Astrocyte of the spinal cord (primary cell): ENCODE measurements at regions not wholly inside any gene's neighbourhood (a gene's known extent, or its start where the extent isn't known, plus 50 kb on each side); places are given as distances from the start of the nearest gene placed in this dataset.

Experiments used
- DNase-seq: peaks from one replicate; pipeline ENCODE4 v3.0.0; 2011; ENCODE audit warnings: low read depth, low spot score
- H3K4me3 ChIP-seq: 2 replicates; pipeline ENCODE4 v1.5.1; 2011; ENCODE audit warnings: low read depth, mild to moderate bottlenecking, low read length, moderate library complexity
- in situ Hi-C: cut with HindIII; loops from 2 replicates; pipeline ENCODE4 v1.10.0; 2017; ENCODE audit warnings: low sequenced_read_pairs
- TF ChIP-seq, protein P1 (sequence below): IDR thresholded peaks from 2 replicates; pipeline ENCODE4 v1.5.1; 2012; ENCODE audit warnings: low read depth, mild to moderate bottlenecking, low read length, inconsistent platforms

GRCh38 chr9:119775410-119775809 lies 406.2 kb upstream of the BRINP1 start:
- H3K4me3 ChIP-seq: no peak overlapping the region
- TF ChIP-seq, protein P1, sequence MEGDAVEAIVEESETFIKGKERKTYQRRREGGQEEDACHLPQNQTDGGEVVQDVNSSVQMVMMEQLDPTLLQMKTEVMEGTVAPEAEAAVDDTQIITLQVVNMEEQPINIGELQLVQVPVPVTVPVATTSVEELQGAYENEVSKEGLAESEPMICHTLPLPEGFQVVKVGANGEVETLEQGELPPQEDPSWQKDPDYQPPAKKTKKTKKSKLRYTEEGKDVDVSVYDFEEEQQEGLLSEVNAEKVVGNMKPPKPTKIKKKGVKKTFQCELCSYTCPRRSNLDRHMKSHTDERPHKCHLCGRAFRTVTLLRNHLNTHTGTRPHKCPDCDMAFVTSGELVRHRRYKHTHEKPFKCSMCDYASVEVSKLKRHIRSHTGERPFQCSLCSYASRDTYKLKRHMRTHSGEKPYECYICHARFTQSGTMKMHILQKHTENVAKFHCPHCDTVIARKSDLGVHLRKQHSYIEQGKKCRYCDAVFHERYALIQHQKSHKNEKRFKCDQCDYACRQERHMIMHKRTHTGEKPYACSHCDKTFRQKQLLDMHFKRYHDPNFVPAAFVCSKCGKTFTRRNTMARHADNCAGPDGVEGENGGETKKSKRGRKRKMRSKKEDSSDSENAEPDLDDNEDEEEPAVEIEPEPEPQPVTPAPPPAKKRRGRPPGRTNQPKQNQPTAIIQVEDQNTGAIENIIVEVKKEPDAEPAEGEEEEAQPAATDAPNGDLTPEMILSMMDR: no peak
- in situ Hi-C loops: no loop called here
- no peak for DNase-seq

- DNase-seq: no peak
- in situ Hi-C loops: no loop called here
- H3K4me3 ChIP-seq: no peak overlapping the region
- TF ChIP-seq, protein P1: no peak
Observed at GRCh38 chr9:119773823-119774222, 404.6 kb upstream of the BRINP1 start.

DNA sequence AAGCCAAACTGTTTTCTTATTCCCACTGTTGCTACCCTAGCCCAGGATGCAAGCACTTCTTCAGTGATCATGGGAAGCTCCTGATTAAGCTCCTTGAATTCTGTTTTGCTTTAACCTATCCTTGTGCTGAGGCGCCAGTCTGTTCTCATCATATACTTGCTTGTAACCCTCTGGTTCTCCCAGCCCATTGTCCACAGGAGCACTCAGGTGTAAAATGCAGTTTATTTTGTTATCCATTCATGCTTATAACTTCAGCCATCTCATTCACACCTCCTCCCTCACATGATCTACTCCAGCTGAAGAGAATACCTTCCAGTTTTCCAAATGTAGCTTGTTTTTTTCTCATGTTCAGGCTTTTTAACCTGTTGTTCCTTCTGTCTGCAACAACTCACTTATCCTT lies 402.1 kb upstream of the BRINP1 start:
- DNase-seq: no peak
- in situ Hi-C loops: no loop called here
- TF ChIP-seq, protein P1: no peak
- no peak overlapping the region for H3K4me3 ChIP-seq

DNA sequence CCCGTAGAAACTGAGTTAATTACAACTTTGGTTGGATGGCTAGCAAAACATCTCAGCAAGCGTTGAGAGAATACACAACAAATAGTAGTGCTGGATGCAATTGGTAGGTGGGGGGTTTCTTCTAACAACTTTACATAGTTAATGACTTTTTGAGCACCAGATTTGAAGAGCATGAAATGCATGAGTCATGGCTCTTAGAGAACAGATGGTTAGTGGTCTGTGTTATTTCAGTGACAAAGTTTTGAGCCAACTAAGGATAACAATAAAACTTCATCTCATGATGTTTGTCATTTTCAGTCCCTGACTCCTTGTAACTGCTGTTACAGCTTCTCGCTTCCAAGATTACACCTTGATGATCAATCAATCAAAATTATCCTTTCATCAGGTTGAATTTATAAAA lies 399.0 kb upstream of the BRINP1 start:
- no peak for DNase-seq
- in situ Hi-C loops: no loop called here
- no peak overlapping the region for H3K4me3 ChIP-seq
- TF ChIP-seq, protein P1: no peak

DNA sequence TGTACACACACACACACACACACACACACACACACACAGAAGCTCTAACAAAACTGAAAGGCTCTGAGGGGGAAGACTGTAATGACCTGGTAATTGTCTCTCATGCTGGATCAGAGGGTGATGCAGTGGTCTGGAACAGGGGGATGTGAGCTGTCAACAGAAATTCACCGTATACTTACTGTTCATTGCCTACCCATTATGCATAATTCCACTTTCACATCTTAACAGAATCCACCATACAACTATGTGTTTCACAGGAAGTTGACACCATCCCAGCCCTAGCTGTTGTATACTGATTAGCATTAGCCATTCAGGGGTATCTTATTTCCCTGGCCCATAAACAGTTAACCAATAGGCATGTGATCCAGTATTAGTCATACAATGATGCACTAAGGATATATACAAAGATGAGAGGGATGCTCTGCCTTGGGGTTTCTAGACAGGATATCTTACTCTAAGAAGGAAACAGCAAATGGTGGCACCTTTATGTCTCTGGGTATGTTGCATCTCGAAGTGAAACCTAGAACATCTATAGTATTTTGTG lies 396.5 kb upstream of the BRINP1 start:
- DNase-seq: no peak
- TF ChIP-seq, protein P1: no peak
- in situ Hi-C loops: no loop called here
- no peak overlapping the region for H3K4me3 ChIP-seq

DNA sequence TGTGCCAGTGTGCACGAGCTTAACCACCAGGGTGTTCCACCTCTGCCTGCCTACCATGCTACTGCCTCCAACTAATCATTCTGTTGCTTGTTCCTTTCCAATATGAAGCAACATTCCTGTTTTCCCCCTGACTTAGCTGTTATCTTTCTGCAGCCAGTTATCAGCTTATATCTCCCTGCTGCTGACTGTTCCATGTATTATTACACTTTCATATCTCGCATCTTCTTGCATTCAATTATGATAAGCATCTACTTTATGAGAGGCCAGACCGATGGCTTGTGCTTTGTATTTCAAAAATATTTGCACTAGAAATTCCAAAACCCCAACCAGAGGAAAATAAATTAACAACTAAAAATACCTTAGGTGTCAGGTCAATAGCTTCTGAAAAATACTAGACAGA lies 394.0 kb upstream of the BRINP1 start:
- TF ChIP-seq, protein P1: no peak
- DNase-seq: no peak
- H3K4me3 ChIP-seq: no peak overlapping the region
- in situ Hi-C loops: no loop called here

- TF ChIP-seq, protein P1: no peak
- no peak for DNase-seq
- in situ Hi-C loops: no loop called here
- H3K4me3 ChIP-seq: no peak overlapping the region
Observed at GRCh38 chr9:119761812-119762211, 392.6 kb upstream of the BRINP1 start.
